GM12878 (cell line): ENCODE measurements at regions not wholly inside any gene's neighbourhood (a gene's known extent, or its start where the extent isn't known, plus 50 kb on each side); places are given as distances from the start of the nearest gene placed in this dataset.

Source experiments
- ATAC-seq: fragments of 200-7000 bp; cut with Tn5 transposase; 3 replicates; pipeline ENCODE4 v1.9.1; 2020; ENCODE audit warnings: mild to moderate bottlenecking, moderate library complexity
- BruUV-seq: library from RNA; stranded (reverse); fragments of 400-500 nt; replicated peaks from 2 replicates; lab custom pipeline; 2021; lab: Mats Ljungman, UMichigan
- CTCF ChIA-PET: fragments of 300-600 bp; sonication (Branson Sonifier 250); formaldehyde crosslinking; extraction: SDS; loops from one replicate; lab custom pipeline; 2021; ENCODE audit warnings: inconsistent platforms; lab: Yijun Ruan, JAX
- POLR2A ChIA-PET: fragments of 350-600 bp; formaldehyde crosslinking; extraction: SDS; loops from one replicate; lab custom pipeline; 2021; ENCODE audit warnings: inconsistent platforms; lab: Charles Lee
- RAD21 ChIA-PET: fragments of 300-600 bp; sonication (Branson Sonifier 250); formaldehyde crosslinking; loops from one replicate; lab custom pipeline; 2023; ENCODE audit warnings: antibody characterized with exemption; ENCODE audit not compliant: unreplicated experiment; lab: Charles Lee
- SMC1A ChIA-PET: fragments of 300-600 bp; sonication (Branson Sonifier 250); formaldehyde crosslinking; loops from one replicate; lab custom pipeline; 2023; ENCODE audit not compliant: unreplicated experiment, uncharacterized antibody; lab: Charles Lee
- DNase-seq: peaks from one replicate; pipeline ENCODE4 v3.0.0-alpha.2; 2011; ENCODE audit warnings: low read depth, low spot score
- FAIRE-seq: peaks from 3 replicates; lab custom pipeline; 2011; peaks lifted over from hg19 to GRCh38; lab: Jason Lieb, UNC
- H2AFZ ChIP-seq: 2 replicates; pipeline ENCODE4 v1.6.0; 2011; ENCODE audit warnings: low read depth, low read length, control low read depth; ENCODE audit not compliant: control insufficient read depth
- H3K27ac ChIP-seq: 2 replicates; pipeline ENCODE4 v1.5.1; 2011; ENCODE audit warnings: control low read depth; ENCODE audit not compliant: control insufficient read depth, insufficient read depth
- H3K27me3 ChIP-seq, 2 experiments: replicated peaks in 1 of 2; 2 replicates each; pipeline versions ENCODE4 v1.6.0 to v1.6.1; 2011; ENCODE audit warnings: low read length in 1 of 2; ENCODE audit not compliant: control insufficient read depth in 2 of 2, insufficient read depth in 2 of 2
- H3K36me3 ChIP-seq, 2 experiments: 2 replicates each; pipeline ENCODE4 v1.5.1; 2011; ENCODE audit warnings: low read length in 1 of 2; ENCODE audit not compliant: control insufficient read depth in 2 of 2, insufficient read depth in 2 of 2
- H3K4me1 ChIP-seq: 2 replicates; pipeline ENCODE4 v1.6.1; 2011; ENCODE audit warnings: mild to moderate bottlenecking, low read length, moderate library complexity, mixed read lengths; ENCODE audit not compliant: control insufficient read depth, insufficient read depth
- H3K4me2 ChIP-seq: 2 replicates; pipeline ENCODE4 v1.6.0; 2011; ENCODE audit warnings: control low read depth; ENCODE audit not compliant: control insufficient read depth, insufficient read depth
- H3K4me3 ChIP-seq: fragments of 200-600 bp; sonication (generic); 2 replicates; pipeline ENCODE4 v1.5.1; 2016
- H3K79me2 ChIP-seq: 2 replicates; pipeline ENCODE4 v1.6.0; 2011; ENCODE audit warnings: low read length; ENCODE audit not compliant: control insufficient read depth, insufficient read depth
- H3K9ac ChIP-seq: 2 replicates; pipeline ENCODE4 v1.8.0; 2011; ENCODE audit warnings: low read length, control low read depth, mixed read lengths; ENCODE audit not compliant: control insufficient read depth, insufficient read depth
- H3K9me3 ChIP-seq: replicated peaks from 3 replicates; pipeline ENCODE4 v1.5.1; 2011; ENCODE audit warnings: mild to moderate bottlenecking, low read length; ENCODE audit not compliant: control insufficient read depth, insufficient read depth
- H4K20me1 ChIP-seq: 2 replicates; pipeline ENCODE4 v1.6.0; 2011; ENCODE audit not compliant: control insufficient read depth, insufficient read depth
- BHLHE40 ChIP-seq, 2 experiments: fragments of 450-650 bp in 1 of 2; IDR thresholded peaks; 2 replicates each; pipeline ENCODE4 v1.6.1; 2011 to 2017; ENCODE audit warnings: low read depth in 2 of 2, borderline replicate concordance in 1 of 2, improper control_type of control experiment in 1 of 2, low read length in 1 of 2, mild to moderate bottlenecking in 1 of 2
- CREM ChIP-seq: IDR thresholded peaks from 2 replicates; pipeline ENCODE4 v1.6.1; 2014; ENCODE audit warnings: antibody characterized with exemption, low read depth
- IKZF1 ChIP-seq: fragments of 450-650 bp; conservative IDR thresholded peaks from 2 replicates; pipeline ENCODE4 v1.6.1; 2017; ENCODE audit warnings: antibody characterized with exemption, mild to moderate bottlenecking
- KDM1A ChIP-seq: fragments of 200-600 bp; sonication (generic); IDR thresholded peaks from 2 replicates; pipeline ENCODE4 v1.6.1; 2016; ENCODE audit warnings: borderline replicate concordance
- KLF5 ChIP-seq: fragments of 450-650 bp; IDR thresholded peaks from 2 replicates; pipeline ENCODE4 v1.6.1; 2014; ENCODE audit warnings: mild to moderate bottlenecking; ENCODE audit not compliant: partially characterized antibody
- LARP7 ChIP-seq: fragments of 450-650 bp; IDR thresholded peaks from 2 replicates; pipeline ENCODE4 v1.6.1; 2017; ENCODE audit warnings: mild to moderate bottlenecking
- MTA2 ChIP-seq: fragments of 450-650 bp; IDR thresholded peaks from 2 replicates; pipeline ENCODE4 v1.6.1; 2016; ENCODE audit warnings: low read depth, mild to moderate bottlenecking, moderate library complexity
- NBN ChIP-seq: fragments of 450-650 bp; IDR thresholded peaks from 2 replicates; pipeline ENCODE4 v1.6.1; 2016
- NR2C2 ChIP-seq: IDR thresholded peaks from 2 replicates; pipeline ENCODE4 v1.6.1; 2011; ENCODE audit warnings: borderline replicate concordance, low read depth; ENCODE audit not compliant: control insufficient read depth, insufficient read length
- RAD51 ChIP-seq: fragments of 450-650 bp; IDR thresholded peaks from 2 replicates; pipeline ENCODE4 v1.6.1; 2016; ENCODE audit warnings: moderate library complexity, mild to moderate bottlenecking, inconsistent platforms
- SMAD1 ChIP-seq: fragments of 450-650 bp; IDR thresholded peaks from 2 replicates; pipeline ENCODE4 v1.6.1; 2018; ENCODE audit warnings: mild to moderate bottlenecking, low read depth; ENCODE audit not compliant: partially characterized antibody
- SMC3 ChIP-seq: IDR thresholded peaks from 2 replicates; pipeline ENCODE4 v1.6.1; 2011; ENCODE audit warnings: low read length, improper control_type of control experiment, borderline replicate concordance
- SUPT20H ChIP-seq: IDR thresholded peaks from 2 replicates; pipeline ENCODE4 v1.6.1; 2011; ENCODE audit warnings: low read depth, mild to moderate bottlenecking, low read length, moderate library complexity, borderline replicate concordance; ENCODE audit not compliant: control insufficient read depth
- TCF3 ChIP-seq: IDR thresholded peaks from 2 replicates; pipeline ENCODE4 v1.6.1; 2012; ENCODE audit warnings: low read depth, mild to moderate bottlenecking, low read length, borderline replicate concordance; ENCODE audit not compliant: insufficient read depth
- ZNF274 ChIP-seq: IDR thresholded peaks from one replicate; pipeline ENCODE4 v1.8.0; 2011; ENCODE audit not compliant: insufficient read length, insufficient read depth
- WGBS: methylation state at CpG from one replicate; pipeline ENCODE4 v1.1.6; 2016; ENCODE audit warnings: low lambda C conversion rate; ENCODE audit not compliant: insufficient replicate concordance, insufficient coverage; ENCODE audit errors: missing lambda C conversion rate; 5-methylcytosine and 5-hydroxymethylcytosine counted together
- in situ Hi-C: fragments of 300-500 bp; cut with MboI; formaldehyde crosslinking; loops from 9 replicates; pipeline ENCODE4 v1.14.3; 2018; ENCODE audit warnings: mixed read lengths
- intact Hi-C: fragments of 100-400 bp; cut with micrococcal nuclease; formaldehyde crosslinking; loops from one replicate; pipeline ENCODE4 v1.14.2; 2022; ENCODE audit not compliant: unreplicated experiment
- TF ChIP-seq, protein P1 (sequence below): fragments of 450-650 bp; IDR thresholded peaks from 2 replicates; pipeline ENCODE4 v1.6.1; 2016; ENCODE audit warnings: mild to moderate bottlenecking
- TF ChIP-seq, protein P2 (sequence below): fragments of 450-650 bp; IDR thresholded peaks from 2 replicates; pipeline ENCODE4 v1.6.1; 2017; ENCODE audit warnings: borderline replicate concordance
- TF ChIP-seq, protein P3 (sequence below): fragments of 450-650 bp; conservative IDR thresholded peaks from 2 replicates; pipeline ENCODE4 v1.6.1; 2017; ENCODE audit warnings: mild to moderate bottlenecking, moderate library complexity
- TF ChIP-seq, protein P4 (sequence below): fragments of 450-650 bp; formaldehyde crosslinking; IDR thresholded peaks from 2 replicates; pipeline ENCODE4 v1.4.0; 2022; ENCODE audit warnings: mild to moderate bottlenecking, moderate library complexity

DNA sequence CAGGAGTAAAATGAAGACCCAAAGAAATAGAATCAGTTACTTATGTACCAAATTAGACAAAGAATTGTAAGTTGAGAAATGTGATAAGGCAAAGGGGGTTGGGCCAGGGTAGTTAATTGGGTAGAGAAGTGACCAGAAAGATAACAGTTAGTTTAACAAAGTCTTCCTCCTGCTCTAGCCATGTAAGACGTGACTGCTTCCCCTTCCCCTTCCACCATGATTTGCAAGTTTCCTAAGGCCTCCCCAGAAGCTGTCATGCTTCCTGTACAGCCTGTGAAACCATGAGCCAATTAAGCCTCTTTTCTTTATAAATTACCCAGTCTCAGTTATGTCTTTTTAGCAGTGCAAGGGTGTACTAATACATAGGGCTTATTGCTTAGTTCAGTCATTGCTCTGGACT is 142.0 kb upstream of the PDE4B start:
- H3K27me3 ChIP-seq, result no peaks in the 10 kb centered on the region
- H3K36me3 ChIP-seq, result no peaks in the 10 kb centered on the region
- 0% methylated on average over 1 of the region's 1 CpG for WGBS
- in situ Hi-C loops (no loop called here), intact Hi-C loops (no loop called here)
- POLR2A ChIA-PET, result no interaction called here
- CTCF ChIA-PET, result no interaction called here
- H3K79me2 ChIP-seq, result no peaks in the 10 kb centered on the region
- H3K9ac ChIP-seq, result no peak overlapping the region
- H3K4me3 ChIP-seq, result no peak overlapping the region
- no TSS peak for BruUV-seq
- TF ChIP-seq SMAD1, result no peak
- no peak for TF ChIP-seq TCF3
- TF ChIP-seq SUPT20H, result no peak
- TF ChIP-seq, protein P1, sequence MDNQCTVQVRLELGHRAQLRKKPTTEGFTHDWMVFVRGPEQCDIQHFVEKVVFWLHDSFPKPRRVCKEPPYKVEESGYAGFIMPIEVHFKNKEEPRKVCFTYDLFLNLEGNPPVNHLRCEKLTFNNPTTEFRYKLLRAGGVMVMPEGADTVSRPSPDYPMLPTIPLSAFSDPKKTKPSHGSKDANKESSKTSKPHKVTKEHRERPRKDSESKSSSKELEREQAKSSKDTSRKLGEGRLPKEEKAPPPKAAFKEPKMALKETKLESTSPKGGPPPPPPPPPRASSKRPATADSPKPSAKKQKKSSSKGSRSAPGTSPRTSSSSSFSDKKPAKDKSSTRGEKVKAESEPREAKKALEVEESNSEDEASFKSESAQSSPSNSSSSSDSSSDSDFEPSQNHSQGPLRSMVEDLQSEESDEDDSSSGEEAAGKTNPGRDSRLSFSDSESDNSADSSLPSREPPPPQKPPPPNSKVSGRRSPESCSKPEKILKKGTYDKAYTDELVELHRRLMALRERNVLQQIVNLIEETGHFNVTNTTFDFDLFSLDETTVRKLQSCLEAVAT, result no peak
- no peak for TF ChIP-seq RAD51
- no peak for TF ChIP-seq ZNF274
- TF ChIP-seq IKZF1, result no peak
- TF ChIP-seq, protein P2, sequence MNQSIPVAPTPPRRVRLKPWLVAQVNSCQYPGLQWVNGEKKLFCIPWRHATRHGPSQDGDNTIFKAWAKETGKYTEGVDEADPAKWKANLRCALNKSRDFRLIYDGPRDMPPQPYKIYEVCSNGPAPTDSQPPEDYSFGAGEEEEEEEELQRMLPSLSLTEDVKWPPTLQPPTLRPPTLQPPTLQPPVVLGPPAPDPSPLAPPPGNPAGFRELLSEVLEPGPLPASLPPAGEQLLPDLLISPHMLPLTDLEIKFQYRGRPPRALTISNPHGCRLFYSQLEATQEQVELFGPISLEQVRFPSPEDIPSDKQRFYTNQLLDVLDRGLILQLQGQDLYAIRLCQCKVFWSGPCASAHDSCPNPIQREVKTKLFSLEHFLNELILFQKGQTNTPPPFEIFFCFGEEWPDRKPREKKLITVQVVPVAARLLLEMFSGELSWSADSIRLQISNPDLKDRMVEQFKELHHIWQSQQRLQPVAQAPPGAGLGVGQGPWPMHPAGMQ, result no peak
- TF ChIP-seq SMC3, result no peak
- TF ChIP-seq CREM, result no peak
- no peak for TF ChIP-seq LARP7
- no peak for TF ChIP-seq NBN
- TF ChIP-seq, protein P3, sequence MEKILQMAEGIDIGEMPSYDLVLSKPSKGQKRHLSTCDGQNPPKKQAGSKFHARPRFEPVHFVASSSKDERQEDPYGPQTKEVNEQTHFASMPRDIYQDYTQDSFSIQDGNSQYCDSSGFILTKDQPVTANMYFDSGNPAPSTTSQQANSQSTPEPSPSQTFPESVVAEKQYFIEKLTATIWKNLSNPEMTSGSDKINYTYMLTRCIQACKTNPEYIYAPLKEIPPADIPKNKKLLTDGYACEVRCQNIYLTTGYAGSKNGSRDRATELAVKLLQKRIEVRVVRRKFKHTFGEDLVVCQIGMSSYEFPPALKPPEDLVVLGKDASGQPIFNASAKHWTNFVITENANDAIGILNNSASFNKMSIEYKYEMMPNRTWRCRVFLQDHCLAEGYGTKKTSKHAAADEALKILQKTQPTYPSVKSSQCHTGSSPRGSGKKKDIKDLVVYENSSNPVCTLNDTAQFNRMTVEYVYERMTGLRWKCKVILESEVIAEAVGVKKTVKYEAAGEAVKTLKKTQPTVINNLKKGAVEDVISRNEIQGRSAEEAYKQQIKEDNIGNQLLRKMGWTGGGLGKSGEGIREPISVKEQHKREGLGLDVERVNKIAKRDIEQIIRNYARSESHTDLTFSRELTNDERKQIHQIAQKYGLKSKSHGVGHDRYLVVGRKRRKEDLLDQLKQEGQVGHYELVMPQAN, result no peak
- TF ChIP-seq, protein P4, sequence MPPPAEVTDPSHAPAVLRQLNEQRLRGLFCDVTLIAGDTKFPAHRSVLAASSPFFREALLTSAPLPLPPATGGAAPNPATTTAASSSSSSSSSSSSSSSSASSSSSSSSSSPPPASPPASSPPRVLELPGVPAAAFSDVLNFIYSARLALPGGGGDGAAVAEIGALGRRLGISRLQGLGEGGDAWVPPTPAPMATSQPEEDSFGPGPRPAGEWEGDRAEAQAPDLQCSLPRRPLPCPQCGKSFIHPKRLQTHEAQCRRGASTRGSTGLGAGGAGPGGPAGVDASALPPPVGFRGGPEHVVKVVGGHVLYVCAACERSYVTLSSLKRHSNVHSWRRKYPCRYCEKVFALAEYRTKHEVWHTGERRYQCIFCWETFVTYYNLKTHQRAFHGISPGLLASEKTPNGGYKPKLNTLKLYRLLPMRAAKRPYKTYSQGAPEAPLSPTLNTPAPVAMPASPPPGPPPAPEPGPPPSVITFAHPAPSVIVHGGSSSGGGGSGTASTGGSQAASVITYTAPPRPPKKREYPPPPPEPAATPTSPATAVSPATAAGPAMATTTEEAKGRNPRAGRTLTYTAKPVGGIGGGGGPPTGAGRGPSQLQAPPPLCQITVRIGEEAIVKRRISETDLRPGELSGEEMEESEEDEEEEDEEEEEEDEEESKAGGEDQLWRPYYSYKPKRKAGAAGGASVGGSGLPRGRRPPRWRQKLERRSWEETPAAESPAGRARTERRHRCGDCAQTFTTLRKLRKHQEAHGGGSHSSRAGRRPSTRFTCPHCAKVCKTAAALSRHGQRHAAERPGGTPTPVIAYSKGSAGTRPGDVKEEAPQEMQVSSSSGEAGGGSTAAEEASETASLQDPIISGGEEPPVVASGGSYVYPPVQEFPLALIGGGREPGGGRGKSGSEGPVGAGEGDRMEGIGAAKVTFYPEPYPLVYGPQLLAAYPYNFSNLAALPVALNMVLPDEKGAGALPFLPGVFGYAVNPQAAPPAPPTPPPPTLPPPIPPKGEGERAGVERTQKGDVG (CRISPR knock-in tag), result no peak
- TF ChIP-seq MTA2, result no peak
- TF ChIP-seq KDM1A, result no peak
- TF ChIP-seq KLF5, result no peak
- no peak for TF ChIP-seq NR2C2
- TF ChIP-seq BHLHE40 (IDR thresholded peaks at IDR 0.05; ENCODE audit: borderline replicate concordance in 1 of 2, low read depth in 2 of 2, low read length in 1 of 2), result no peak
- SMC1A ChIA-PET, result no interaction called here
- H4K20me1 ChIP-seq, result no peaks in the 10 kb centered on the region
- no peak overlapping the region for H3K4me2 ChIP-seq
- DNase-seq, result no peak
- no peak overlapping the region for H2AFZ ChIP-seq
- no peak for ATAC-seq
- no peak for FAIRE-seq
- H3K9me3 ChIP-seq, result no peaks in the 10 kb centered on the region
- no peaks in the 10 kb centered on the region for H3K4me1 ChIP-seq
- RAD21 ChIA-PET, result no interaction called here
- H3K27ac ChIP-seq, result no peak overlapping the region
